Parathyroid adenoma (tissue), 2 donors: ENCODE measurements at regions not wholly inside any gene's neighbourhood (a gene's known extent, or its start where the extent isn't known, plus 50 kb on each side); places are given as distances from the start of the nearest gene placed in this dataset.
A peak's percentile ranks its signal among the peaks of the same experiment; 100 is the strongest.

ENCODE experiments used
- H2AFZ ChIP-seq: fragments of 300-600 bp; sonication (generic); one replicate; pipeline ENCODE4 v1.7.0; 2017; ENCODE audit warnings: antibody characterized with exemption, mild to moderate bottlenecking
- H3K27ac ChIP-seq: fragments of 300-600 bp; sonication (generic); one replicate; pipeline ENCODE4 v1.7.0; 2017
- H3K27me3 ChIP-seq: fragments of 300-600 bp; sonication (generic); one replicate; pipeline ENCODE4 v1.7.0; 2017; ENCODE audit warnings: low read length; ENCODE audit not compliant: control insufficient read depth, insufficient read depth
- H3K36me3 ChIP-seq: fragments of 300-600 bp; sonication (generic); one replicate; pipeline ENCODE4 v1.7.0; 2017; ENCODE audit warnings: low read length; ENCODE audit not compliant: control insufficient read depth, insufficient read depth
- H3K4me1 ChIP-seq: fragments of 300-600 bp; sonication (generic); one replicate; pipeline ENCODE4 v1.7.0; 2017; ENCODE audit warnings: control low read depth
- H3K4me2 ChIP-seq: fragments of 300-600 bp; sonication (generic); one replicate; pipeline ENCODE4 v1.7.0; 2017; ENCODE audit warnings: low read length
- H3K4me3 ChIP-seq: fragments of 300-600 bp; sonication (generic); one replicate; pipeline ENCODE4 v1.7.0; 2017; ENCODE audit warnings: low read depth, low read length
- H3K79me2 ChIP-seq: fragments of 300-600 bp; sonication (generic); one replicate; pipeline ENCODE4 v1.7.0; 2017; ENCODE audit warnings: control low read depth
- H3K9ac ChIP-seq: fragments of 300-600 bp; sonication (generic); one replicate; pipeline ENCODE4 v1.7.0; 2017; ENCODE audit warnings: mild to moderate bottlenecking
- H3K9me3 ChIP-seq: fragments of 300-600 bp; sonication (generic); one replicate; pipeline ENCODE4 v1.7.0; 2017; ENCODE audit warnings: low read length; ENCODE audit not compliant: control insufficient read depth
- CTCF ChIP-seq: fragments of 300-600 bp; sonication (generic); IDR thresholded peaks from one replicate; pipeline ENCODE4 v1.7.0; 2017; ENCODE audit warnings: antibody characterized with exemption, mild to moderate bottlenecking
- donor health status: primary hyperparathyroidism.

- Histone ChIP-seq H3K4me3 (no peak overlapping the region), H2AFZ (no peak overlapping the region), H3K36me3 (no peaks in the 10 kb centered on the region), H3K4me1 (no peaks in the 10 kb centered on the region), H3K9me3 (no peaks in the 10 kb centered on the region), H3K9ac (no peak overlapping the region), H3K4me2 (no peak overlapping the region), H3K27me3 (no peaks in the 10 kb centered on the region), H3K27ac (no peak overlapping the region), H3K79me2 (no peaks in the 10 kb centered on the region)
- no peak for TF ChIP-seq CTCF
Observed at GRCh38 chr13:79660361-79660760, 179.4 kb downstream of the NDFIP2 start.

DNA sequence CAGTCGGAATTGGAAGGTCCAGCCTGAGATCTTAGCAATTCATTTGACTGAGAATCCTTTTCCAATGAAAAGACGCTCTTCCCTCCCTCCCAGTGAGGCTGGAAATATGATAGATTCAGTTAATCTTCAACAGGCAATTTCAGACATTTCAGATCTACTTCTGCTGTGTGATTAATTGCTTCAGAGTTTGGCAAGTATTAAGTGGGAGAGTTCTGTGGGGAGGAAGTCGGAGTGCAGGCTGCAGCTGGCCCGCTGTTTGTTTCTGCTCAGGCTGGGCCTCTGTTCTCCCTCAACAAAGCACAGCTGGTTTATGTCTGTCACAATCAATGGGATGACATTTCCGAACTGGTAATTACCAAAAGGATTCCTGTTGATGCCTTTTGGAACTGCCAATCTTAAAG is 178.2 kb downstream of the NDFIP2 start:
- Histone ChIP-seq H3K79me2 (no peaks in the 10 kb centered on the region), H3K27ac (no peak overlapping the region), H3K36me3 (no peaks in the 10 kb centered on the region), H3K4me2 (no peak overlapping the region), H3K4me3 (no peak overlapping the region), H3K9me3 (no peaks in the 10 kb centered on the region), H3K9ac (no peak overlapping the region), H3K27me3 (no peaks in the 10 kb centered on the region), H2AFZ (no peak overlapping the region), H3K4me1 (no peaks in the 10 kb centered on the region)
- no peak for TF ChIP-seq CTCF

DNA sequence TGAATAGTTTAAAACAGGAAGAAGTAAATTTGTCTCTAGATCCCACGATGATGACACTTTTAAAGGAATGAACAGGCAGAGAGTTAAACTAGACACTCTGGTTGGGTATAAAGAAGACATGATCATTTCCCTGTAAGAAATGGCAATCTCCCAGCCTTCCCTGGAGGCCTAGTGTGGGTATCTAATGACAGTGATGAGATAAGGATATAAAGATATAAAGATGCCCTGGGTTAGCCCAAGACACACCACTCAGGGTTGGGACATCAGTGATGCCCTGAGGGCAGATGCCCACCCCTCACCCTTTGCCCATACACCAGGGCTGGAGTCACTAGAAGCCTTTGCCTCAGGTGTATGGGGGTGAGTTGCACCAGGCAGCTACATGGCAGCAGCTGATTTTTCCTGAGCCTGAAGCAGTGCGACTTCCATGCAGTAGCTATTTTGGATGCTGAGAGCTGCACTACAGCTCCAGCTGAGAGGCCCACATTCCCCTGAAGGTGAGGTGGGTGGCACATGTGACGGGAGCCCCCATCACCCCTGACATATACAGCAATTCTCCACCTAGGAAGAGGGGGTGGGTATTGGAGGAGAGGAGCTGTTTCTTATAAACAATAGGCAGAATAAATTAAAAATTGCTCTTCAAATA is 177.5 kb downstream of the NDFIP2 start:
- no peak overlapping the region for H3K9ac ChIP-seq
- no peak overlapping the region for H3K27ac ChIP-seq
- H3K36me3 ChIP-seq, result no peaks in the 10 kb centered on the region
- no peaks in the 10 kb centered on the region for H3K9me3 ChIP-seq
- no peaks in the 10 kb centered on the region for H3K79me2 ChIP-seq
- no peak overlapping the region for H3K4me2 ChIP-seq
- no peak overlapping the region for H2AFZ ChIP-seq
- H3K4me1 ChIP-seq, result no peaks in the 10 kb centered on the region
- no peak overlapping the region for H3K4me3 ChIP-seq
- no peaks in the 10 kb centered on the region for H3K27me3 ChIP-seq
- no peak for TF ChIP-seq CTCF

DNA sequence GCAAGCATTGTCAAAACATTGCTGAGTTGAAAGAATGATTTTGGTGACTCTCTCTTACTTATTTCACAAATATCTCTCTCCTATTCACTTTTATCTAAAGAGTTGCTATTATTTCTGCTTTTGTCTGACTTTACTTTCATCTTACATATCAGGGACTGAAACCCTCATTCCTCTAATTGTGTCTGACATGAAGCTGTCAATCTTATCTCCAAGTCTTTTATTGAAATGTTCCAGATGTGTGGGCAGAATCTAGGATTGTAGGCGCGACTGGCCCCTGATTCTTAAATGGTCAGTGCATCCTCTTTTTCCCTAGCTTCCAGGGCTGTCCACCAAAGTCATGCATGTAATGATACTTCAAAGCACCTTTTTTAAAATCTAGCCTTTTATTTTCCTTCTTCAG is 174.6 kb downstream of the NDFIP2 start:
- Histone ChIP-seq H3K9me3 (no peaks in the 10 kb centered on the region), H3K9ac (no peak overlapping the region), H3K4me2 (no peak overlapping the region), H3K4me3 (no peak overlapping the region), H3K79me2 (no peaks in the 10 kb centered on the region), H3K36me3 (no peaks in the 10 kb centered on the region), H2AFZ (no peak overlapping the region), H3K27ac (no peak overlapping the region), H3K4me1 (no peaks in the 10 kb centered on the region), H3K27me3 (no peaks in the 10 kb centered on the region)
- no peak for TF ChIP-seq CTCF

DNA sequence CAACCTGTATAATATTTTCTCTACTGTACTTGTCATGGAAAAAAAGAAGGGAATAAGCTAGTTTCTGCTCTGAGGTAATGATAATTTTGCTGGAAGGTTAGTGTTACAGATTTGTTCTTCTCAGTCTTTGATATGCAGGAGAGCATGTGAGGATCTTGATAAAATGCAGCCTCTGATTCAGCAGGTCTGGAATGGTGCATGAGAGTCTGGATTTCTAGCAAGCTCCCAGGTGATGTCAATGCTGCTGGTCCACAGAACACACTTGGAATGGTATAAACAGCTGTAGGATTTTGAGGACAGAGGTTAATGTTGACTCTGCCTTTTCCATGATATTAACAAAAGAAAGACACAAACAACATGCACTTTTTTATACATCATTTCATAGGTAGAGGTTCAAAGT is 173.6 kb downstream of the NDFIP2 start:
- Histone ChIP-seq H3K27ac (no peak overlapping the region), H3K4me2 (peak overlapping the region; percentile 20), H3K79me2 (no peaks in the 10 kb centered on the region), H3K9ac (no peak overlapping the region), H3K4me3 (no peak overlapping the region), H3K27me3 (no peaks in the 10 kb centered on the region), H3K36me3 (no peaks in the 10 kb centered on the region), H3K4me1 (no peaks in the 10 kb centered on the region), H2AFZ (no peak overlapping the region), H3K9me3 (no peaks in the 10 kb centered on the region)
- no peak for TF ChIP-seq CTCF
